Loucy (cell line): ENCODE measurements at regions not wholly inside any gene's neighbourhood (a gene's known extent, or its start where the extent isn't known, plus 50 kb on each side); places are given as distances from the start of the nearest gene placed in this dataset.

ENCODE experiments used
- H2AFZ ChIP-seq: fragments of 200-600 bp; sonication (generic); 2 replicates; pipeline ENCODE4 v1.6.0; 2016; ENCODE audit warnings: antibody characterized with exemption, mild to moderate bottlenecking, low read length, moderate library complexity
- H3F3A ChIP-seq: fragments of 200-600 bp; 2 replicates; pipeline ENCODE4 v1.6.0; 2016; ENCODE audit warnings: antibody characterized with exemption, low read depth, mild to moderate bottlenecking
- H3K27me3 ChIP-seq: fragments of 200-600 bp; sonication (generic); 2 replicates; pipeline ENCODE4 v1.6.1; 2014; ENCODE audit warnings: low read length, mild to moderate bottlenecking; ENCODE audit not compliant: insufficient read depth, poor library complexity, severe bottlenecking
- H3K36me3 ChIP-seq: fragments of 200-600 bp; sonication (generic); 2 replicates; pipeline ENCODE4 v1.6.1; 2016; ENCODE audit warnings: low read length; ENCODE audit not compliant: insufficient read depth
- H3K4me1 ChIP-seq: fragments of 200-600 bp; sonication (generic); 2 replicates; pipeline ENCODE4 v1.5.1; 2014; ENCODE audit warnings: low read length, mild to moderate bottlenecking; ENCODE audit not compliant: insufficient read depth, poor library complexity, severe bottlenecking
- H3K4me2 ChIP-seq: fragments of 200-600 bp; sonication (generic); 2 replicates; pipeline ENCODE4 v1.6.0; 2014; ENCODE audit warnings: antibody characterized with exemption, low read length, low read depth, mild to moderate bottlenecking; ENCODE audit not compliant: poor library complexity, severe bottlenecking
- H3K4me3 ChIP-seq: fragments of 200-600 bp; sonication (generic); 2 replicates; pipeline ENCODE4 v1.5.1; 2014; ENCODE audit warnings: low read length, mild to moderate bottlenecking, mixed read lengths; ENCODE audit not compliant: poor library complexity, severe bottlenecking
- H3K79me2 ChIP-seq: fragments of 200-600 bp; sonication (generic); 2 replicates; pipeline ENCODE4 v1.6.1; 2014; ENCODE audit warnings: low read length; ENCODE audit not compliant: insufficient read depth
- H3K9ac ChIP-seq: fragments of 200-600 bp; sonication (generic); 2 replicates; pipeline ENCODE4 v1.6.0; 2014; ENCODE audit warnings: mild to moderate bottlenecking, low read depth, low read length, moderate library complexity; ENCODE audit not compliant: poor library complexity, severe bottlenecking
- H3K9me2 ChIP-seq: fragments of 200-600 bp; sonication (generic); replicated peaks from 2 replicates; pipeline ENCODE4 v1.6.1; 2016; ENCODE audit warnings: low read depth, low read length, mixed read lengths
- H3K9me3 ChIP-seq: fragments of 200-600 bp; sonication (generic); 2 replicates; pipeline ENCODE4 v1.6.1; 2014; ENCODE audit warnings: mild to moderate bottlenecking, antibody characterized with exemption, low read length, low read depth; ENCODE audit not compliant: insufficient read depth
- H4K20me1 ChIP-seq: fragments of 200-600 bp; sonication (generic); 2 replicates; pipeline ENCODE4 v1.6.0; 2014; ENCODE audit warnings: antibody characterized with exemption, low read length, mild to moderate bottlenecking; ENCODE audit not compliant: insufficient read depth, poor library complexity, severe bottlenecking
- CTCF ChIP-seq: fragments of 200-600 bp; sonication (generic); conservative IDR thresholded peaks from 2 replicates; pipeline ENCODE4 v1.5.1; 2014; ENCODE audit warnings: mild to moderate bottlenecking, antibody characterized with exemption, low read length
- EZH2phosphoT487 ChIP-seq: fragments of 200-600 bp; IDR thresholded peaks from 2 replicates; pipeline ENCODE4 v1.6.1; 2018; ENCODE audit warnings: antibody characterized with exemption, mild to moderate bottlenecking, moderate library complexity, borderline replicate concordance

DNA sequence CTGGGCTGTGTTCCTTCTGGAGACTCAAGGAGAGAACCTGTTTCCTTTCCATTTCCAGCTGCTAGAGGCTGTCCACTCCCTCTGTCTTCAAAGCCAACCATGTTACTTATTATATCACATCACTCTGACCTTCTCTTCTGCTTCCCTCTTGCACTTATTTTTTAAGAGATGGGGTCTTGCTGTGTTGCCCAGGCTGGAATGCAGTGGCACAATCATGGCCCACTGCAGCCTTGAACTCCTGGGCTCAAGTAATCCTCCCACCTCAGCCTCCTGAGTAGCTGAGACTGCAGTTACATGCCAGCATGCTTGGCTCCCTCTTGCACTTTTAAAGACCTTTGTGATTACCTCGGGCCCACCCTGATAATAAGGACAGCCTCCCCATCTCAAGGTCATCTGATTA is 160.0 kb upstream of the DTNBP1 start:
- Histone ChIP-seq H3K27me3 (no peaks in the 10 kb centered on the region), H4K20me1 (no peaks in the 10 kb centered on the region)

DNA sequence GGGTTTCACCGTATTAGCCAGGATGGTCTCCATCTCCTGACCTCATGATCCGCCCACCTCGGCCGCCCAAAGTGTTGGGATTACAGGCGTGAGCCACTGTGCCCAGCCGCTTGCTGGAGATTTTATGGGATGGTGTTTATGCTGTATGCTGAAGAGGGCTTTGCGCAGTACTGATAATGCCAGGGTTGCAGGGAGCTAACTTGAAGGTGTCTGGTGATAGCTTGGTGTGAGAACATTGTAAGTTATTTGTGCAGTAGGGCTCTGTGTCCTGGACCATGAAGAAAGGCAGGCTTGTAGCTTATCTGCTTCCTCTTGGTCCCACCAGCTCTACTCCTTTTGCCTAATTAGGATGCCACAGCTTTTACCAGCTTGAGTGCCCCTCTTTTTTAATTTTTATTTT is 157.0 kb upstream of the DTNBP1 start:
- no peak overlapping the region for H3K4me3 ChIP-seq
- no peak overlapping the region for H2AFZ ChIP-seq
- H3K9me2 ChIP-seq: no peaks in the 10 kb centered on the region
- no peak overlapping the region for H3K9ac ChIP-seq
- no peaks in the 10 kb centered on the region for H3K79me2 ChIP-seq
- no peaks in the 10 kb centered on the region for H3K9me3 ChIP-seq
- H3F3A ChIP-seq: no peaks in the 10 kb centered on the region
- no peaks in the 10 kb centered on the region for H3K4me1 ChIP-seq
- no peaks in the 10 kb centered on the region for H3K27me3 ChIP-seq
- no peaks in the 10 kb centered on the region for H4K20me1 ChIP-seq
- no peak overlapping the region for H3K4me2 ChIP-seq
- no peaks in the 10 kb centered on the region for H3K36me3 ChIP-seq
- TF ChIP-seq EZH2phosphoT487 (no peak), CTCF (no peak)

More for the DNA sequence above, 160.0 kb upstream of the DTNBP1 start:
- H3K79me2 ChIP-seq: no peaks in the 10 kb centered on the region
- no peaks in the 10 kb centered on the region for H3K9me3 ChIP-seq
- no peaks in the 10 kb centered on the region for H3K36me3 ChIP-seq
- no peak overlapping the region for H3K4me2 ChIP-seq
- H3K9me2 ChIP-seq: no peaks in the 10 kb centered on the region
- TF ChIP-seq CTCF: no peak
- no peaks in the 10 kb centered on the region for H3F3A ChIP-seq
- no peaks in the 10 kb centered on the region for H3K4me1 ChIP-seq
- no peak overlapping the region for H3K4me3 ChIP-seq
- H2AFZ ChIP-seq: no peak overlapping the region
- no peak overlapping the region for H3K9ac ChIP-seq

GRCh38 chr6:15819226-15819625 is 156.4 kb upstream of the DTNBP1 start:
- Histone ChIP-seq H3K4me1 (no peaks in the 10 kb centered on the region), H3K9ac (no peak overlapping the region), H3K9me2 (no peaks in the 10 kb centered on the region), H3K4me3 (no peak overlapping the region), H2AFZ (no peak overlapping the region), H3K4me2 (no peak overlapping the region), H3F3A (no peaks in the 10 kb centered on the region), H4K20me1 (no peaks in the 10 kb centered on the region), H3K27me3 (no peaks in the 10 kb centered on the region), H3K79me2 (no peaks in the 10 kb centered on the region), H3K36me3 (no peaks in the 10 kb centered on the region), H3K9me3 (no peaks in the 10 kb centered on the region)
- TF ChIP-seq EZH2phosphoT487 (no peak), CTCF (no peak)
